Keratinocyte (primary cell): ENCODE measurements at regions not wholly inside any gene's neighbourhood (a gene's known extent, or its start where the extent isn't known, plus 50 kb on each side); places are given as distances from the start of the nearest gene placed in this dataset.

Experiments used
- DNase-seq: peaks from one replicate; pipeline ENCODE4 v3.0.0-alpha.2; 2011; ENCODE audit warnings: low read depth, missing footprints, low spot score
- FAIRE-seq: peaks from 2 replicates; lab custom pipeline; 2011; peaks lifted over from hg19 to GRCh38; lab: Jason Lieb, UNC
- H2AFZ ChIP-seq: 2 replicates; pipeline ENCODE4 v1.6.0; 2012; ENCODE audit warnings: low read length, control low read depth, inconsistent platforms; ENCODE audit not compliant: control insufficient read depth
- H3K27ac ChIP-seq: 2 replicates; pipeline ENCODE4 v1.5.1; 2011; ENCODE audit warnings: low read length; ENCODE audit not compliant: control insufficient read depth, insufficient read depth
- H3K27me3 ChIP-seq: 3 replicates; pipeline ENCODE4 v1.6.0; 2011; ENCODE audit warnings: low read length; ENCODE audit not compliant: control insufficient read depth, insufficient read depth; ENCODE audit errors: extremely low read depth
- H3K36me3 ChIP-seq, 2 experiments: 2 replicates in 1 of 2; 3 replicates in 1 of 2; pipeline ENCODE4 v1.5.1; 2011; ENCODE audit warnings: low read length in 2 of 2, mild to moderate bottlenecking in 1 of 2; ENCODE audit not compliant: control insufficient read depth in 2 of 2, insufficient read depth in 2 of 2; ENCODE audit errors: extremely low read depth in 1 of 2
- H3K4me1 ChIP-seq: 3 replicates; pipeline ENCODE4 v1.5.1; 2011; ENCODE audit warnings: low read length; ENCODE audit not compliant: control insufficient read depth, insufficient read depth; ENCODE audit errors: extremely low read depth
- H3K4me2 ChIP-seq: 3 replicates; pipeline ENCODE4 v1.6.0; 2011; ENCODE audit warnings: low read depth, low read length; ENCODE audit not compliant: control insufficient read depth, insufficient read depth; ENCODE audit errors: extremely low read depth
- H3K4me3 ChIP-seq, 3 experiments: fragments of 200-600 bp in 1 of 3; sonication (generic) in 1 of 3; 2 replicates in 2 of 3; 3 replicates in 1 of 3; pipeline ENCODE4 v1.5.1; 2011 to 2016; ENCODE audit warnings: low read length in 3 of 3, mild to moderate bottlenecking in 3 of 3, control low read depth in 2 of 3, inconsistent platforms in 1 of 3, low read depth in 1 of 3, mixed read lengths in 1 of 3, mixed run types in 1 of 3, moderate library complexity in 1 of 3; ENCODE audit not compliant: control insufficient read depth in 2 of 3, insufficient read depth in 2 of 3; ENCODE audit errors: extremely low read depth in 1 of 3
- H3K79me2 ChIP-seq: 2 replicates; pipeline ENCODE4 v1.6.0; 2012; ENCODE audit warnings: low read length; ENCODE audit not compliant: control insufficient read depth, insufficient read depth
- H3K9ac ChIP-seq: 3 replicates; pipeline ENCODE4 v1.6.0; 2011; ENCODE audit warnings: low read length; ENCODE audit not compliant: control insufficient read depth, insufficient read depth; ENCODE audit errors: extremely low read depth
- H3K9me1 ChIP-seq: 3 replicates; pipeline ENCODE4 v1.6.0; 2011; ENCODE audit warnings: low read length; ENCODE audit not compliant: control insufficient read depth, insufficient read depth; ENCODE audit errors: extremely low read depth
- H3K9me3 ChIP-seq: 2 replicates; pipeline ENCODE4 v1.5.1; 2012; ENCODE audit warnings: low read depth, low read length; ENCODE audit not compliant: control insufficient read depth
- H4K20me1 ChIP-seq: 3 replicates; pipeline ENCODE4 v1.6.0; 2011; ENCODE audit warnings: low read length; ENCODE audit not compliant: control insufficient read depth, insufficient read depth; ENCODE audit errors: extremely low read depth
- EZH2 ChIP-seq: IDR thresholded peaks from one replicate; pipeline ENCODE4 v1.6.1; 2012; ENCODE audit warnings: inconsistent platforms, mild to moderate bottlenecking, low read length, moderate library complexity
- dilution Hi-C: fragments of 300-500 bp; cut with MboI; formaldehyde crosslinking; loops from one replicate; pipeline ENCODE4 v1.7.0; 2020; ENCODE audit warnings: low sequenced_read_pairs; ENCODE audit not compliant: extremely low pct_ligation_motif_present
- TF ChIP-seq, protein P1 (sequence below), 3 experiments: IDR thresholded peaks in 1 of 3; conservative IDR thresholded peaks in 1 of 3; optimal IDR thresholded peaks in 1 of 3; 2 replicates in 2 of 3; 3 replicates in 1 of 3; pipeline versions ENCODE3 to v1.5.1; 2011; ENCODE audit warnings: low read length in 3 of 3, mild to moderate bottlenecking in 3 of 3, moderate library complexity in 2 of 3, control low read depth in 1 of 3, inconsistent platforms in 1 of 3; ENCODE audit not compliant: insufficient read depth in 2 of 3; ENCODE audit errors: extremely low read depth in 1 of 3

DNA sequence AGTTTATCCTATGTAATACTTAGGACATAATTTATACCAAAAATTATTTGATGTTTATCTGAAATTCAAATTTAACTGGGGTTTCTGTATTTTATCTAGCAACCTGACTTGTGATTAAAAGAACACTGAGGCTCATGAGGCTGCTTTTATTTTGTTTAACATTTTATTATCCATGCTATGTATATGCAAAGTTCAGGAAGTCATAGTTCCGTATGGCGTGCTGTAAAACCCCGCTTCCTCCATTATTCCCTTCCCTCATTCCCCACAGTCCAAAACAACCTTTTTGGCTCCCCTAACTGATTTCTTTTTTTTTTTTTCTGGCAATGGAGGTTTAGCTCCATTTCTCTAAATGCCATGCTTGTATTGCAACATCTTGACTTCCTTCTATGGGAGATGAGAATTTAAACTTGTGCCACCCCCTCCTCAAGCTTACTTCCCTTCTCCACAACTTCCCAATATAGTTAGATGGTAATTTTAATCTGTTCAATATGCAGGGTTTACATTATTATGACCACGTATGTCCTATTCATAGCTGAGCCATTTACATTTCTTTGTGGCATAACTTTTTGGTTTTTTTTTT is 138.0 kb upstream of the DNAH14 start:
- Histone ChIP-seq H3K4me1 (no peaks in the 10 kb centered on the region), H3K4me3 (no peak overlapping the region), H2AFZ (no peak overlapping the region), H3K27me3 (no peaks in the 10 kb centered on the region), H3K79me2 (no peaks in the 10 kb centered on the region), H3K36me3 (no peaks in the 10 kb centered on the region), H3K9ac (no peak overlapping the region), H3K9me3 (no peaks in the 10 kb centered on the region), H3K9me1 (no peaks in the 10 kb centered on the region), H3K4me2 (no peak overlapping the region), H4K20me1 (no peaks in the 10 kb centered on the region), H3K27ac (no peak overlapping the region)
- DNase-seq, result no peak
- FAIRE-seq, result no peak
- dilution Hi-C loops, result no loop called here
- TF ChIP-seq, protein P1, sequence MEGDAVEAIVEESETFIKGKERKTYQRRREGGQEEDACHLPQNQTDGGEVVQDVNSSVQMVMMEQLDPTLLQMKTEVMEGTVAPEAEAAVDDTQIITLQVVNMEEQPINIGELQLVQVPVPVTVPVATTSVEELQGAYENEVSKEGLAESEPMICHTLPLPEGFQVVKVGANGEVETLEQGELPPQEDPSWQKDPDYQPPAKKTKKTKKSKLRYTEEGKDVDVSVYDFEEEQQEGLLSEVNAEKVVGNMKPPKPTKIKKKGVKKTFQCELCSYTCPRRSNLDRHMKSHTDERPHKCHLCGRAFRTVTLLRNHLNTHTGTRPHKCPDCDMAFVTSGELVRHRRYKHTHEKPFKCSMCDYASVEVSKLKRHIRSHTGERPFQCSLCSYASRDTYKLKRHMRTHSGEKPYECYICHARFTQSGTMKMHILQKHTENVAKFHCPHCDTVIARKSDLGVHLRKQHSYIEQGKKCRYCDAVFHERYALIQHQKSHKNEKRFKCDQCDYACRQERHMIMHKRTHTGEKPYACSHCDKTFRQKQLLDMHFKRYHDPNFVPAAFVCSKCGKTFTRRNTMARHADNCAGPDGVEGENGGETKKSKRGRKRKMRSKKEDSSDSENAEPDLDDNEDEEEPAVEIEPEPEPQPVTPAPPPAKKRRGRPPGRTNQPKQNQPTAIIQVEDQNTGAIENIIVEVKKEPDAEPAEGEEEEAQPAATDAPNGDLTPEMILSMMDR (optimal IDR thresholded peaks at IDR 0.05 in 1 of 3, IDR thresholded peaks at IDR 0.05 in 1 of 3, conservative IDR thresholded peaks at IDR 0.05 in 1 of 3; ENCODE audit: extremely low read depth in 1 of 3, insufficient read depth in 2 of 3, low read length in 3 of 3), result no peak
- TF ChIP-seq EZH2, result no peak

DNA sequence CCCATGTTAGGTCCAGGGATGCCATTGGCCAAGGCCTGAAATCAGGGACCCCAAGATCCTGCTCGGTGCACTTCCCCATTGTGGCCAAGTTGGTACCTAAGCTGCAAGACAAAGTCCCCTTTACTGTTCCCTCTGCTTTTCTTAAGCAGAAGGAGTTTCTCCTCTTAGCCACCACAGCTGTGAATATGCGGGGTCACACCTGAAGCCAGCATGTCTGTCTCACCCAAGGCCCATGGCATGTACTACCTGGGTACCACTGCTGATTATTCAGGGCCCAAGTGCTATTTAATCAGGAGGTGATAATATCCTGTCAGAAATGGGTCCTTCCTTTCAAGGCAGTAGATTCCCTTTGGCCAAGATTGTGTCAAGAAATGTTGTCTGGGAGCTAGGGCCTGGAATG is 133.9 kb upstream of the DNAH14 start:
- TF ChIP-seq EZH2, result no peak
- TF ChIP-seq, protein P1 (optimal IDR thresholded peaks at IDR 0.05 in 1 of 3, IDR thresholded peaks at IDR 0.05 in 1 of 3, conservative IDR thresholded peaks at IDR 0.05 in 1 of 3; ENCODE audit: extremely low read depth in 1 of 3, insufficient read depth in 2 of 3, low read length in 3 of 3), result no peak
- Histone ChIP-seq H3K4me3 (no peak overlapping the region), H2AFZ (no peak overlapping the region), H3K27me3 (no peaks in the 10 kb centered on the region), H3K27ac (no peak overlapping the region), H3K79me2 (no peaks in the 10 kb centered on the region), H3K9me3 (no peaks in the 10 kb centered on the region), H3K4me2 (no peak overlapping the region), H4K20me1 (no peaks in the 10 kb centered on the region), H3K36me3 (no peaks in the 10 kb centered on the region), H3K9ac (no peak overlapping the region), H3K9me1 (no peaks in the 10 kb centered on the region), H3K4me1 (no peaks in the 10 kb centered on the region)
- dilution Hi-C loops, result no loop called here
- DNase-seq, result no peak
- no peak for FAIRE-seq
